GM23338 (cell line): ENCODE measurements at regions not wholly inside any gene's neighbourhood (a gene's known extent, or its start where the extent isn't known, plus 50 kb on each side); places are given as distances from the start of the nearest gene placed in this dataset.

ENCODE experiments used
- ATAC-seq: fragments of 200-7000 bp; cut with Tn5 transposase; 3 replicates; pipeline ENCODE4 v1.9.1; 2020
- DNase-seq: peaks from one replicate; pipeline ENCODE4 v3.0.0-alpha.2; 2015; ENCODE audit warnings: low spot score
- H2AFZ ChIP-seq: fragments of 200-600 bp; sonication (generic); 2 replicates; pipeline ENCODE4 v1.8.0; 2016; ENCODE audit warnings: antibody characterized with exemption, mild to moderate bottlenecking, moderate library complexity
- H3F3A ChIP-seq: fragments of 200-600 bp; sonication (generic); replicated peaks from 2 replicates; pipeline ENCODE4 v1.8.0; 2017; ENCODE audit warnings: antibody characterized with exemption, mixed run types, low read depth
- H3K27ac ChIP-seq: fragments of 200-600 bp; sonication (generic); 2 replicates; pipeline ENCODE4 v1.6.1; 2016; ENCODE audit warnings: low read depth
- H3K27me3 ChIP-seq: fragments of 200-600 bp; sonication (generic); 2 replicates; pipeline ENCODE4 v1.8.0; 2016; ENCODE audit warnings: mild to moderate bottlenecking, mixed run types, moderate library complexity; ENCODE audit not compliant: insufficient read depth
- H3K36me3 ChIP-seq: fragments of 200-600 bp; sonication (generic); 2 replicates; pipeline ENCODE4 v1.8.0; 2016; ENCODE audit warnings: mild to moderate bottlenecking; ENCODE audit not compliant: insufficient read depth
- H3K4me1 ChIP-seq: fragments of 200-600 bp; sonication (generic); 2 replicates; pipeline ENCODE4 v1.8.0; 2016; ENCODE audit warnings: mild to moderate bottlenecking, moderate library complexity; ENCODE audit not compliant: insufficient read depth
- H3K4me2 ChIP-seq: fragments of 200-600 bp; sonication (generic); 2 replicates; pipeline ENCODE4 v1.7.1; 2017; ENCODE audit warnings: mixed run types
- H3K4me3 ChIP-seq: fragments of 200-600 bp; sonication (generic); 2 replicates; pipeline ENCODE4 v1.6.1; 2016; ENCODE audit warnings: mixed run types
- H3K79me2 ChIP-seq: fragments of 200-600 bp; sonication (generic); replicated peaks from 2 replicates; pipeline ENCODE4 v1.8.0; 2017; ENCODE audit warnings: mild to moderate bottlenecking; ENCODE audit not compliant: insufficient read depth
- H3K9me2 ChIP-seq: fragments of 200-600 bp; sonication (generic); 2 replicates; pipeline ENCODE4 v1.8.0; 2017; ENCODE audit not compliant: insufficient read depth
- H4K20me1 ChIP-seq: fragments of 200-600 bp; sonication (generic); replicated peaks from 2 replicates; pipeline ENCODE4 v1.8.0; 2017; ENCODE audit warnings: mild to moderate bottlenecking; ENCODE audit not compliant: insufficient read depth
- H3K27ac Mint-ChIP-seq: 2 replicates; pipeline ENCODE4 v1.8.0; 2020; ENCODE audit warnings: inconsistent platforms, mild to moderate bottlenecking, moderate library complexity, mixed read lengths
- H3K27me3 Mint-ChIP-seq: 3 replicates; pipeline ENCODE4 v1.8.0; 2022; ENCODE audit warnings: low read depth, mild to moderate bottlenecking, moderate library complexity, mixed read lengths, inconsistent platforms; ENCODE audit not compliant: insufficient read depth, poor library complexity
- H3K36me3 Mint-ChIP-seq: 3 replicates; pipeline ENCODE4 v1.8.0; 2021; ENCODE audit warnings: low read depth, mild to moderate bottlenecking, inconsistent platforms, moderate library complexity, mixed read lengths
- H3K4me1 Mint-ChIP-seq: 3 replicates; pipeline ENCODE4 v1.8.0; 2020; ENCODE audit warnings: mild to moderate bottlenecking, inconsistent platforms, mixed read lengths
- H3K4me3 Mint-ChIP-seq: 3 replicates; pipeline ENCODE4 v1.8.0; 2021; ENCODE audit warnings: moderate library complexity, mild to moderate bottlenecking, inconsistent platforms, mixed read lengths
- H3K9me3 Mint-ChIP-seq: 3 replicates; pipeline ENCODE4 v1.8.0; 2020; ENCODE audit warnings: moderate library complexity, mild to moderate bottlenecking, inconsistent platforms, mixed read lengths
- CREB1 ChIP-seq: fragments of 250-450 bp; sonication (Bioruptor Pico); IDR thresholded peaks from 2 replicates; pipeline ENCODE4 v1.5.0; 2020; ENCODE audit warnings: low read depth, mild to moderate bottlenecking, moderate library complexity
- EZH2 ChIP-seq: fragments of 200-600 bp; sonication (generic); IDR thresholded peaks from one replicate; pipeline ENCODE4 v1.8.0; 2017; ENCODE audit warnings: antibody characterized with exemption, mild to moderate bottlenecking, low read depth; ENCODE audit not compliant: unreplicated experiment
- EZH2phosphoT487 ChIP-seq: fragments of 200-600 bp; sonication (generic); IDR thresholded peaks from one replicate; pipeline ENCODE4 v1.8.1; 2018; ENCODE audit warnings: antibody characterized with exemption; ENCODE audit not compliant: unreplicated experiment
- JUNB ChIP-seq: IDR thresholded peaks from one replicate; pipeline ENCODE4 v1.6.1; 2016; ENCODE audit warnings: antibody characterized with exemption; ENCODE audit not compliant: unreplicated experiment
- NANOG ChIP-seq: IDR thresholded peaks from 2 replicates; pipeline ENCODE4 v1.6.1; 2016; ENCODE audit warnings: antibody characterized with exemption, borderline replicate concordance
- POLR2AphosphoS5 ChIP-seq: IDR thresholded peaks from 2 replicates; pipeline ENCODE4 v1.6.1; 2016; ENCODE audit warnings: antibody characterized with exemption, low read depth
- STAT1 ChIP-seq: IDR thresholded peaks from one replicate; pipeline ENCODE4 v1.6.1; 2016; ENCODE audit warnings: antibody characterized with exemption; ENCODE audit not compliant: unreplicated experiment
- ZNF114 ChIP-seq: fragments of 250-450 bp; sonication (Bioruptor Pico); IDR thresholded peaks from 2 replicates; pipeline ENCODE4 v1.5.0; 2020; ENCODE audit warnings: mild to moderate bottlenecking, moderate library complexity
- ZNF331 ChIP-seq: fragments of 250-450 bp; sonication (Bioruptor Pico); IDR thresholded peaks from 2 replicates; pipeline ENCODE4 v1.5.0; 2020; ENCODE audit warnings: low read depth, mild to moderate bottlenecking, moderate library complexity
- TF ChIP-seq, protein P1 (sequence below): IDR thresholded peaks from 2 replicates; pipeline ENCODE4 v1.6.1; 2016; ENCODE audit warnings: antibody characterized with exemption
- TF ChIP-seq, protein P2 (sequence below), 2 experiments: fragments of 200-600 bp in 1 of 2; sonication (generic) in 1 of 2; conservative IDR thresholded peaks; 2 replicates each; pipeline versions ENCODE4 v1.5.1 to v1.6.1; 2016 to 2017; ENCODE audit warnings: antibody characterized with exemption in 2 of 2, low read depth in 2 of 2, mild to moderate bottlenecking in 2 of 2, moderate library complexity in 1 of 2
- TF ChIP-seq, protein P3 (sequence below): IDR thresholded peaks from one replicate; pipeline ENCODE4 v1.6.1; 2018; ENCODE audit warnings: antibody characterized with exemption; ENCODE audit not compliant: unreplicated experiment

DNA sequence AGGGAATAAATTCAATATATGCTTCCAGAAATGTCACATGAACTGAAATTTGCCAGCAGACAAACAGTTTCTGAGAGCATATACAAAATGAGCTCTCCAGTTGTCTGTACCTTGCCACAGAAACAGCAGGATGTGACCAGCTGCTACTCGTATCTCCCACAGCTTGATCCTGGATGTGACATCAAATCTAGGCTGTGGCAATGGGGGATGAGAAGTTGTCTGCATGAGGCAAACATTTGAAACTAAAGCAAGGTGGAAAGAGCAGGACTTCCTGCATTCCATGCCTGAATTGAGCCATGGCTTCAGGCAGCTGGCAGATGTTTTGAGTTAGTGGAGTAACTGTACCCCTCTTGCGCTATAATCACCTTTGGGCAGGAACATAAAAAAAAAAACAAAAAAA is 1724.0 kb downstream of the RPA4 start (continued):
- TF ChIP-seq, protein P1, sequence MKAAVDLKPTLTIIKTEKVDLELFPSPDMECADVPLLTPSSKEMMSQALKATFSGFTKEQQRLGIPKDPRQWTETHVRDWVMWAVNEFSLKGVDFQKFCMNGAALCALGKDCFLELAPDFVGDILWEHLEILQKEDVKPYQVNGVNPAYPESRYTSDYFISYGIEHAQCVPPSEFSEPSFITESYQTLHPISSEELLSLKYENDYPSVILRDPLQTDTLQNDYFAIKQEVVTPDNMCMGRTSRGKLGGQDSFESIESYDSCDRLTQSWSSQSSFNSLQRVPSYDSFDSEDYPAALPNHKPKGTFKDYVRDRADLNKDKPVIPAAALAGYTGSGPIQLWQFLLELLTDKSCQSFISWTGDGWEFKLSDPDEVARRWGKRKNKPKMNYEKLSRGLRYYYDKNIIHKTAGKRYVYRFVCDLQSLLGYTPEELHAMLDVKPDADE: no peak
- TF ChIP-seq ZNF114 (CRISPR knock-in tag): no peak
- TF ChIP-seq JUNB: no peak
- TF ChIP-seq EZH2: no peak
- no peak for TF ChIP-seq EZH2phosphoT487
- no peak for TF ChIP-seq ZNF331 (CRISPR knock-in tag)

DNA sequence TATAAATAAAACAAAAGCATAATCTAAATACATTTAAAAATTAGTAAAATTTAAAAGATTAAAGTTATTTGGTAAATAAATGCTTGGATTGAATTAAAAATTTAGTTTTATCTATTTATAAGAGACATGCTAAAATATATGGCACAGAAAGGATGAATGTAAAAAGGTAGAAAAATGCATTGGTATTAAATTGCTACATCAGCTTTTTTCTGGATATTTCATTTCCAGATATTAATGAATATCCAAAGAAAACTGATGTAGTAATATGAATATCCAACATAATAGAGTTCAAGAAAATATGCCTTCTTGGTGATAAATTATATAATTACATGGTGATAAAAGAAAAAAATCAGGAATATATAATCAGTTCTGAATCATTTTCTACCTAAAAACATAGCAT is 1743.9 kb downstream of the RPA4 start:
- no peaks in the 10 kb centered on the region; the same call in 1 of the 2 replicates for H3F3A ChIP-seq
- 0 out of 2 replicates have a peak, but pooled peaks cover 7% of the 10 kb centered on the region for H3K36me3 ChIP-seq
- Mint-ChIP-seq H3K27ac (no peak overlapping the region), H3K4me3 (no peak overlapping the region), H3K4me1 (no peaks in the 10 kb centered on the region; the same call in 2 of the 3 replicates), H3K36me3 (peaks cover 27% of the 10 kb centered on the region; the same call in 2 of the 3 replicates), H3K9me3 (peaks cover 4% of the 10 kb centered on the region; the same call in 2 of the 3 replicates), H3K27me3 (no peaks in the 10 kb centered on the region)
- peaks cover 18% of the 10 kb centered on the region for H4K20me1 ChIP-seq
- peaks cover 47% of the 10 kb centered on the region for H3K79me2 ChIP-seq
- no peak for TF ChIP-seq NANOG
- no peak for TF ChIP-seq EZH2phosphoT487
- no peak for TF ChIP-seq POLR2AphosphoS5
- TF ChIP-seq, protein P1: no peak
- no peaks in the 10 kb centered on the region for H3K9me2 ChIP-seq
- no peak for DNase-seq
- H3K27me3 ChIP-seq: no peaks in the 10 kb centered on the region
- no peak overlapping the region for H3K4me3 ChIP-seq
- no peak for ATAC-seq
- no peak overlapping the region for H2AFZ ChIP-seq
- no peak overlapping the region for H3K4me2 ChIP-seq
- H3K4me1 ChIP-seq: peaks cover 24% of the 10 kb centered on the region
- no peak overlapping the region for H3K27ac ChIP-seq

DNA sequence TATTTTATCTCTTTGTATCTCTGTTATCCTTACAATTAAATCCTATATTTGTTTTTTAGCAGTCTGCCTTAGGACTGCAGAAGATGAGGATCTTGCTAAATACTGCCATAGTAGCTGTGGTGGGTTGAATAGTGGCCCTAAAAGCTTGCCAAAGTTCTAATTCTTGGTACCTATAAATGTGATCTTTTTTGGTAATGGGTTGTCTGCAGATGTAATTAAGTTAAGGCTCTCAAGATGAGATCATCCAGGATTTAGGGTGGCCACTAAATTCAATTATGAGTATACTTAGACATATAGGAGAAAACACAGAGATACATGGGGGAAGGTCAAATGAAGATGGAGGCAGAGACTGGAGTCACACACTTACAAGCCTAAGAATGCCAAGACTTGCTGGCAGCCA is 1753.7 kb downstream of the RPA4 start:
- no peaks in the 10 kb centered on the region for H3K4me1 ChIP-seq
- no peak overlapping the region for H2AFZ ChIP-seq
- peaks cover 25% of the 10 kb centered on the region; the same call in 2 of the 3 replicates for H3K9me3 Mint-ChIP-seq
- H3K27me3 Mint-ChIP-seq: no peaks in the 10 kb centered on the region
- H3F3A ChIP-seq: no peaks in the 10 kb centered on the region
- no peaks in the 10 kb centered on the region for H3K79me2 ChIP-seq
- H3K27ac ChIP-seq: no peak overlapping the region
- no peak overlapping the region for H3K4me3 ChIP-seq
- ATAC-seq (no peak), DNase-seq (no peak)
- peaks cover 56% of the 10 kb centered on the region; the same call in 2 of the 3 replicates for H3K36me3 Mint-ChIP-seq
- H3K4me1 Mint-ChIP-seq: no peaks in the 10 kb centered on the region
- H3K27ac Mint-ChIP-seq: no peak overlapping the region
- H3K4me2 ChIP-seq: no peak overlapping the region
- no peaks in the 10 kb centered on the region for H3K27me3 ChIP-seq
- H4K20me1 ChIP-seq: no peaks in the 10 kb centered on the region; the same call in 1 of the 2 replicates
- H3K4me3 Mint-ChIP-seq: no peak overlapping the region
- no peaks in the 10 kb centered on the region for H3K9me2 ChIP-seq
- H3K36me3 ChIP-seq: no peaks in the 10 kb centered on the region
- TF ChIP-seq, protein P2, sequence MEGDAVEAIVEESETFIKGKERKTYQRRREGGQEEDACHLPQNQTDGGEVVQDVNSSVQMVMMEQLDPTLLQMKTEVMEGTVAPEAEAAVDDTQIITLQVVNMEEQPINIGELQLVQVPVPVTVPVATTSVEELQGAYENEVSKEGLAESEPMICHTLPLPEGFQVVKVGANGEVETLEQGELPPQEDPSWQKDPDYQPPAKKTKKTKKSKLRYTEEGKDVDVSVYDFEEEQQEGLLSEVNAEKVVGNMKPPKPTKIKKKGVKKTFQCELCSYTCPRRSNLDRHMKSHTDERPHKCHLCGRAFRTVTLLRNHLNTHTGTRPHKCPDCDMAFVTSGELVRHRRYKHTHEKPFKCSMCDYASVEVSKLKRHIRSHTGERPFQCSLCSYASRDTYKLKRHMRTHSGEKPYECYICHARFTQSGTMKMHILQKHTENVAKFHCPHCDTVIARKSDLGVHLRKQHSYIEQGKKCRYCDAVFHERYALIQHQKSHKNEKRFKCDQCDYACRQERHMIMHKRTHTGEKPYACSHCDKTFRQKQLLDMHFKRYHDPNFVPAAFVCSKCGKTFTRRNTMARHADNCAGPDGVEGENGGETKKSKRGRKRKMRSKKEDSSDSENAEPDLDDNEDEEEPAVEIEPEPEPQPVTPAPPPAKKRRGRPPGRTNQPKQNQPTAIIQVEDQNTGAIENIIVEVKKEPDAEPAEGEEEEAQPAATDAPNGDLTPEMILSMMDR (conservative IDR thresholded peaks at IDR 0.05; ENCODE audit: low read depth in 2 of 2): no peak
- no peak for TF ChIP-seq POLR2AphosphoS5
- TF ChIP-seq ZNF331 (CRISPR knock-in tag): no peak
- TF ChIP-seq STAT1: no peak
- TF ChIP-seq EZH2: no peak
- TF ChIP-seq, protein P3, sequence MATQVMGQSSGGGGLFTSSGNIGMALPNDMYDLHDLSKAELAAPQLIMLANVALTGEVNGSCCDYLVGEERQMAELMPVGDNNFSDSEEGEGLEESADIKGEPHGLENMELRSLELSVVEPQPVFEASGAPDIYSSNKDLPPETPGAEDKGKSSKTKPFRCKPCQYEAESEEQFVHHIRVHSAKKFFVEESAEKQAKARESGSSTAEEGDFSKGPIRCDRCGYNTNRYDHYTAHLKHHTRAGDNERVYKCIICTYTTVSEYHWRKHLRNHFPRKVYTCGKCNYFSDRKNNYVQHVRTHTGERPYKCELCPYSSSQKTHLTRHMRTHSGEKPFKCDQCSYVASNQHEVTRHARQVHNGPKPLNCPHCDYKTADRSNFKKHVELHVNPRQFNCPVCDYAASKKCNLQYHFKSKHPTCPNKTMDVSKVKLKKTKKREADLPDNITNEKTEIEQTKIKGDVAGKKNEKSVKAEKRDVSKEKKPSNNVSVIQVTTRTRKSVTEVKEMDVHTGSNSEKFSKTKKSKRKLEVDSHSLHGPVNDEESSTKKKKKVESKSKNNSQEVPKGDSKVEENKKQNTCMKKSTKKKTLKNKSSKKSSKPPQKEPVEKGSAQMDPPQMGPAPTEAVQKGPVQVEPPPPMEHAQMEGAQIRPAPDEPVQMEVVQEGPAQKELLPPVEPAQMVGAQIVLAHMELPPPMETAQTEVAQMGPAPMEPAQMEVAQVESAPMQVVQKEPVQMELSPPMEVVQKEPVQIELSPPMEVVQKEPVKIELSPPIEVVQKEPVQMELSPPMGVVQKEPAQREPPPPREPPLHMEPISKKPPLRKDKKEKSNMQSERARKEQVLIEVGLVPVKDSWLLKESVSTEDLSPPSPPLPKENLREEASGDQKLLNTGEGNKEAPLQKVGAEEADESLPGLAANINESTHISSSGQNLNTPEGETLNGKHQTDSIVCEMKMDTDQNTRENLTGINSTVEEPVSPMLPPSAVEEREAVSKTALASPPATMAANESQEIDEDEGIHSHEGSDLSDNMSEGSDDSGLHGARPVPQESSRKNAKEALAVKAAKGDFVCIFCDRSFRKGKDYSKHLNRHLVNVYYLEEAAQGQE: no peak
- TF ChIP-seq, protein P1: no peak
- TF ChIP-seq CREB1 (CRISPR knock-in tag): no peak
